Fibroblast of lung (primary cell): ENCODE measurements at regions not wholly inside any gene's neighbourhood (a gene's known extent, or its start where the extent isn't known, plus 50 kb on each side); places are given as distances from the start of the nearest gene placed in this dataset.

Experiments used
- DNase-seq, 2 donors: peaks; one replicate each; pipeline versions ENCODE4 v3.0.0 to v3.0.0-alpha.2; 2010; ENCODE audit warnings: low read depth in 2 of 2
- H2AFZ ChIP-seq: 2 replicates; pipeline ENCODE4 v1.5.1; 2012; ENCODE audit warnings: low read length, control low read depth, inconsistent platforms
- H3K27ac ChIP-seq: 2 replicates; pipeline ENCODE4 v1.5.1; 2011; ENCODE audit warnings: low read length, control low read depth; ENCODE audit not compliant: insufficient read depth
- H3K27me3 ChIP-seq: 2 replicates; pipeline ENCODE4 v1.5.1; 2011; ENCODE audit warnings: mild to moderate bottlenecking, low read length; ENCODE audit not compliant: control insufficient read depth, insufficient read depth
- H3K36me3 ChIP-seq: 2 replicates; pipeline ENCODE4 v1.5.1; 2011; ENCODE audit warnings: low read length; ENCODE audit not compliant: control insufficient read depth, insufficient read depth
- H3K4me1 ChIP-seq: 2 replicates; pipeline ENCODE4 v1.5.1; 2011; ENCODE audit warnings: low read length; ENCODE audit not compliant: control insufficient read depth, insufficient read depth; ENCODE audit errors: extremely low read depth
- H3K4me2 ChIP-seq: 2 replicates; pipeline ENCODE4 v1.5.1; 2011; ENCODE audit warnings: low read length, control low read depth; ENCODE audit not compliant: insufficient read depth; ENCODE audit errors: extremely low read depth
- H3K4me3 ChIP-seq, 4 experiments: fragments of 200-600 bp in 1 of 4; sonication (generic) in 1 of 4; replicated peaks in 1 of 4; 2 replicates each; pipeline ENCODE4 v1.5.1; 2011 to 2016; ENCODE audit warnings: low read length in 4 of 4, low read depth in 3 of 4, mild to moderate bottlenecking in 3 of 4, control low read depth in 2 of 4, inconsistent platforms in 1 of 4, mixed read lengths in 1 of 4; ENCODE audit not compliant: insufficient read depth in 1 of 4; ENCODE audit errors: control extremely low read depth in 1 of 4
- H3K79me2 ChIP-seq: 2 replicates; pipeline ENCODE4 v1.5.1; 2012; ENCODE audit warnings: mild to moderate bottlenecking, low read length, inconsistent platforms; ENCODE audit not compliant: control insufficient read depth, insufficient read depth
- H3K9ac ChIP-seq: 2 replicates; pipeline ENCODE4 v1.5.1; 2011; ENCODE audit warnings: mild to moderate bottlenecking, low read length, control low read depth; ENCODE audit not compliant: insufficient read depth
- H3K9me3 ChIP-seq: 2 replicates; pipeline ENCODE4 v1.5.1; 2012; ENCODE audit warnings: low read depth, low read length; ENCODE audit not compliant: control insufficient read depth, insufficient read depth
- H4K20me1 ChIP-seq: 2 replicates; pipeline ENCODE4 v1.5.1; 2011; ENCODE audit warnings: low read length; ENCODE audit not compliant: control insufficient read depth, insufficient read depth; ENCODE audit errors: extremely low read depth
- EZH2 ChIP-seq: IDR thresholded peaks from 2 replicates; pipeline ENCODE4 v1.5.1; 2012; ENCODE audit warnings: low read length, control low read depth, mild to moderate bottlenecking; ENCODE audit errors: missing control alignments
- TF ChIP-seq, protein P1 (sequence below), 2 donors: IDR thresholded peaks in 1 of 2; conservative IDR thresholded peaks in 1 of 2; 1 replicate in 1 of 2; 2 replicates in 1 of 2; pipeline ENCODE4 v1.5.1; 2011 to 2012; ENCODE audit warnings: low read length in 2 of 2, control low read depth in 1 of 2, inconsistent platforms in 1 of 2, low read depth in 1 of 2, mild to moderate bottlenecking in 1 of 2

- no peak overlapping the region for H2AFZ ChIP-seq
- no peak overlapping the region for H3K27ac ChIP-seq
- H3K4me2 ChIP-seq: no peak overlapping the region
- no peaks in the 10 kb centered on the region for H3K9me3 ChIP-seq
- no peaks in the 10 kb centered on the region for H3K79me2 ChIP-seq
- H3K4me1 ChIP-seq: no peaks in the 10 kb centered on the region
- TF ChIP-seq, protein P1, sequence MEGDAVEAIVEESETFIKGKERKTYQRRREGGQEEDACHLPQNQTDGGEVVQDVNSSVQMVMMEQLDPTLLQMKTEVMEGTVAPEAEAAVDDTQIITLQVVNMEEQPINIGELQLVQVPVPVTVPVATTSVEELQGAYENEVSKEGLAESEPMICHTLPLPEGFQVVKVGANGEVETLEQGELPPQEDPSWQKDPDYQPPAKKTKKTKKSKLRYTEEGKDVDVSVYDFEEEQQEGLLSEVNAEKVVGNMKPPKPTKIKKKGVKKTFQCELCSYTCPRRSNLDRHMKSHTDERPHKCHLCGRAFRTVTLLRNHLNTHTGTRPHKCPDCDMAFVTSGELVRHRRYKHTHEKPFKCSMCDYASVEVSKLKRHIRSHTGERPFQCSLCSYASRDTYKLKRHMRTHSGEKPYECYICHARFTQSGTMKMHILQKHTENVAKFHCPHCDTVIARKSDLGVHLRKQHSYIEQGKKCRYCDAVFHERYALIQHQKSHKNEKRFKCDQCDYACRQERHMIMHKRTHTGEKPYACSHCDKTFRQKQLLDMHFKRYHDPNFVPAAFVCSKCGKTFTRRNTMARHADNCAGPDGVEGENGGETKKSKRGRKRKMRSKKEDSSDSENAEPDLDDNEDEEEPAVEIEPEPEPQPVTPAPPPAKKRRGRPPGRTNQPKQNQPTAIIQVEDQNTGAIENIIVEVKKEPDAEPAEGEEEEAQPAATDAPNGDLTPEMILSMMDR (conservative IDR thresholded peaks at IDR 0.05 in 1 of 2, IDR thresholded peaks at IDR 0.05 in 1 of 2; ENCODE audit: low read depth in 1 of 2, low read length in 2 of 2): no peak
- no peak for TF ChIP-seq EZH2
- H3K27me3 ChIP-seq: no peaks in the 10 kb centered on the region
- no peaks in the 10 kb centered on the region for H4K20me1 ChIP-seq
- H3K4me3 ChIP-seq: no peak overlapping the region
- peak in 1 of 2 donors; percentile 2 for DNase-seq
- no peak overlapping the region for H3K9ac ChIP-seq
- H3K36me3 ChIP-seq: no peaks in the 10 kb centered on the region
Measured at GRCh38 chr9:105921057-105921726, 226.9 kb downstream of the TMEM38B start.

DNA sequence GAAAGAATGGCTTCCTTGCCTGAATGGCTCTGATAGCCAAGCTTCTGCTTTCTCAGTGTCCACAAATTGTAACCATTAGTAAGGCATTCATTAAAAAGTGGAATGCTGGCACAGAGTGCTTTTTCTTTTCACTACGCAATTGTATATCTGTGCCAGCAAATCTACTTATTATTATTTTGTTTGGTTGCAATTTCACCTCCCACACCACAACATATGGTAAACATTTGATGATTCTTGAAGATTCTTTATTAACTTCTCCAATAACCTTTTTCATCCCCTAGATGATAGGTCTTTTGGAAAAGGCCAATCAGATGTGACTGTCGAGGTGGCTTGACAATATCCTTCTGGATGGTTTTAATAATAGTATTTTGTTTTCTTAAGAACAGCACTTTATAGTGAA is 234.1 kb downstream of the TMEM38B start:
- no peak for TF ChIP-seq EZH2
- TF ChIP-seq, protein P1 (conservative IDR thresholded peaks at IDR 0.05 in 1 of 2, IDR thresholded peaks at IDR 0.05 in 1 of 2; ENCODE audit: low read depth in 1 of 2, low read length in 2 of 2): no peak
- Histone ChIP-seq H4K20me1 (no peaks in the 10 kb centered on the region), H3K27ac (no peak overlapping the region), H3K4me1 (no peaks in the 10 kb centered on the region), H2AFZ (no peak overlapping the region), H3K9me3 (no peaks in the 10 kb centered on the region), H3K27me3 (no peaks in the 10 kb centered on the region), H3K36me3 (no peaks in the 10 kb centered on the region), H3K4me3 (no peak overlapping the region), H3K9ac (no peak overlapping the region), H3K79me2 (no peaks in the 10 kb centered on the region), H3K4me2 (no peak overlapping the region)
- DNase-seq: no peak

- no peak for DNase-seq
- no peaks in the 10 kb centered on the region for H3K4me1 ChIP-seq
- H3K27ac ChIP-seq: no peak overlapping the region
- no peak overlapping the region for H3K4me2 ChIP-seq
- H2AFZ ChIP-seq: no peak overlapping the region
- no peak overlapping the region for H3K9ac ChIP-seq
- no peak for TF ChIP-seq EZH2
- TF ChIP-seq, protein P1 (conservative IDR thresholded peaks at IDR 0.05 in 1 of 2, IDR thresholded peaks at IDR 0.05 in 1 of 2; ENCODE audit: low read depth in 1 of 2, low read length in 2 of 2): no peak
- no peaks in the 10 kb centered on the region for H3K79me2 ChIP-seq
- H4K20me1 ChIP-seq: no peaks in the 10 kb centered on the region
- H3K27me3 ChIP-seq: no peaks in the 10 kb centered on the region
- H3K9me3 ChIP-seq: no peaks in the 10 kb centered on the region
- H3K36me3 ChIP-seq: no peaks in the 10 kb centered on the region
- no peak overlapping the region for H3K4me3 ChIP-seq
Measured at GRCh38 chr9:105930011-105930627, 235.8 kb downstream of the TMEM38B start.
